CD4-positive, alpha-beta T cell treated with Interleukin-6 for 4 hours (primary cell): ENCODE measurements at regions not wholly inside any gene's neighbourhood (a gene's known extent, or its start where the extent isn't known, plus 50 kb on each side); places are given as distances from the start of the nearest gene placed in this dataset.
"Not testable (repeated sequence)": the region's sequence is repeated elsewhere in the genome, so short reads cannot be mapped to it uniquely, and the experiment has no call there.

Experiments used
- DNase-seq: peaks from one replicate; pipeline ENCODE4 v3.0.0-alpha.2; 2020; ENCODE audit warnings: mixed read lengths

DNA sequence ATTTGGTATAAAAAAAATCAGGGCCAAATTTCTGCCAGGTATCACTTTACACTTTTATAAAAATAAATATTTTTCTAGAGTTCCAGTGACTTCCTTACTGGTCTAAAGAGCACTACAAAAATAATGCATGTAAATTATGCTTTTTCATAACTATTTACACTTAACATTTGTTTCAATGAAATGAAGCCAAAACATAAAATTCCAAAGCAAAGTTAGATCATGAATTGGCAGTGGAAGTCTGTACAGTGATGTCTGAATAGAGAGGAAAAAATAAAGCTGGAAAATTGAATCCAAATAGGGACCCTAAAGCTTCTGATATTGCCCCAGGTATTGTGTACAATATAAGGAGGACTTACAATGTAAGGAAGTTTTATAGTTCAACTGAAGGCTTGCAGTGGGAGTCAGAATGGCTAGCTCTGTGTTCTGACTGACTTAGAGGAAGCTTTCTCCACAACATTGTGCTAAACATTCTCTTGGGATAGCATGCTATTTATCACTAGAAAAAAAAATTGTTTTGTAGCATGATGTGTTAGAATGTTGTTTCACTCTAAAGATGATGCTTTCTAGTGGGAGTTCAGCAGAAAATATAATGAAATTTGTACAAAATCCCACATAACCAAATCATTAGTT, 288.2 kb upstream of the UGT8 start:
- DNase-seq: no peak

DNA sequence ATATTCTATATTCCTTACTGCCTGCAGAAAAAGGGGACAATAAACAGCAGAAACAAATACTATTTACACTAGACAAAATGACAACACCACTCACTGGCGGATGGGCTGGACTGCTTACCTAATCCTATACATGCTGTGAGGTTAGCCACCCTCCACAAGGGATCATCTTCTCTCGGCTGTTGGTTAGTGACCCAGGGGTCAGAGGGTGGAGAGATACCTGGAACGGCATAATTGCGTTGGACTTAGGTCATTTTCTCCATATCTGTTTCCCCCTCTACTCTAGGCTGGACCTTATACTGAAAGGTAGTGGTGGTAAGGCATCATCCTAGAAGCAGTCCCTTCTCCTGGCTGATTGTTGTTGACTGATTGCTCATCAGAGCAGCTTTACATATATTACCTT, 286.8 kb upstream of the UGT8 start:
- DNase-seq: no peak

GRCh38 chr4:114312338-114312737, 286.3 kb upstream of the UGT8 start:
- DNase-seq: no peak

- DNase-seq: no peak
These were observed 281.8 kb upstream of the UGT8 start for GRCh38 chr4:114316789-114317188.

DNA sequence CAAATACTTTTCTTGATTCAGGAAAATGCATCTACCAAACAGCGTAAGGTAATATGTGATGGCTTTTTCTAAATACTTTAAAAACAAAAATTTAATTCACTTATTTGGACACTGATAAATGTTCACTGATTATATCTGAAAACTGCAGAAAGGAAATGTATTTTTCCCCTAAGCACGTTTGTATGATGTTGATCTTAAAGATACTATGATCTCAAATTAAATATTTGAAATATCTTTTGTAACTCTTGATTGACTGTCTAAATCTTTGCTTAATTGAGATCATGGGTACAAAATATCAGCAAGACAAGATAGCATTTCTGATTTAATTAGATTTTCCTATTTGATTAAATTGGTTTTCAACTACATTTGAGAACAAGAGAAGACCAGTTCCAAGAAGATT, 281.0 kb upstream of the UGT8 start:
- DNase-seq: no peak

DNA sequence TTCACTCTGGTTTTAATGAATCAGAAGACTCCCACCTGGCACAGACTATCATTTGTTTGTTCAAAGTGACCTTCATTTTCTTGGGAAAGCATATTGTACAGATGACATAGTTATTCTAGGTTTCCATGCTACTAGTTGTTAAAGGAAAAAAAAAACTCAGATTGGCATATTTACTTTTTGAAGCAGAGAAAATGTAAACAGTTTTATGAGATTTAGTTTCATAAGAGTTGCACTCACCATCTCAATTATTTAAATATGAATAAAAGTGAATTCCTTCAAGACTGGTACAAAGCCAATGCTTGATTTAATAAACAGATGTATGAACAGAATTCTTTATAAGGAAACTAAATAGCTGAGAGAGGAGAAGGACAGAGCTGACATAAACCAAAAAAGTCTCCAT, 280.3 kb upstream of the UGT8 start:
- no peak for DNase-seq

DNA sequence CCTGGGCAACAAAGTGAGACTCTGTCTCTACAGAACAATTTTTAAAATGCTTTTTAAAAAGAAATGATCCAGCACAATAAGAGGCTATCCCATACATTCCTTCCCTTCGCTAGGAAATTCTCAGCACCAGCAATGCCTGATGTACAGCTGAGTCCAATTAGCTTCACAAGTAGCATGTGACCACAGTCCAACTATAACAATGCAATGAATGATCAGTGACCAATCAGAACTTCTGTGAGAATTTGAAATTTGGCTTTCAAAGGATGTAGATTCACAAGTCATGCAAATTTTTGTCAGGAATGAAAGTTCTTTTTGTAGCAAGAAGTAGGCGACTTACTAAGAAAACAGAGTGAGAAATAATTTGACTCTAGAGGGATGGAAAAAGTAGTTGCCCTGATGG, 278.5 kb upstream of the UGT8 start:
- DNase-seq: no peak

GRCh38 chr4:114321366-114321765, 277.2 kb upstream of the UGT8 start:
- no peak for DNase-seq

DNA sequence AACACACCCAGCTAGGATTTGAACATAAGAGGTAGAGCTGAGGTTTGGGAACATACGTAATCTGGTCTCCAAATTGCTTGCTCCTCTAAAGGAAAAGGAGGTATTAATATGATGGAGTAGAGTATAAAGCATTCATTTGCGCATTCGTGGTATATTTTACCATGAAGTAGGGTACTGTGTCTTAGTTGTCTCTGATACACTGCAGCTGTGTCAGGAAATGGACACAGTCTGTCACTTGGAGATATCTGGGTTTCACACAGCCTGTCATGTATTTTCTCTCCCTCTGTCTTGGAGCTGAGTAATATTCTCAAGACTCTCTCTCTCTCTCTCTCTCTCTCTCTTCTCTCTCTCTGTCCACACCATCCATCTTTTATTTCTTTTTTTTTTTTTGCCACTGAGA, 274.8 kb upstream of the UGT8 start:
- DNase-seq: no peak

DNA sequence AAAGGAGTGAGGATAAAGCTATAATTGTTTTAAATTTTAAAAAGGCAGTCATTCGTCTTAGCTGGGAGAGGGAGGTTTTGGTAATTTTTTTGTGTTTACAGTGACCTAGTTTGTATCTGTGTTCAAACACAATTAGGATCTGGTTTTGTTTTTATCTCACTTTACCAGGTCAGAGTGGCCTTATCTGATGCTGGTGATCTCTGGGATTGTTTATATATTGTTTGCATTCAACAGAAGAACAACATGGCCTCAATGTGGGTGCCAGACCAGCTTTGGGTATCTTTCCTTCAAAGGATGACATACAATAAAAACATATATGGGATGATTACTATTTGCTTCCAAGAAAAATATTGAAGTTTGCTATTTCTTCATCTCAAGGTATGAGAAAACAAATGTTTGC, 272.2 kb upstream of the UGT8 start:
- DNase-seq: no peak

DNA sequence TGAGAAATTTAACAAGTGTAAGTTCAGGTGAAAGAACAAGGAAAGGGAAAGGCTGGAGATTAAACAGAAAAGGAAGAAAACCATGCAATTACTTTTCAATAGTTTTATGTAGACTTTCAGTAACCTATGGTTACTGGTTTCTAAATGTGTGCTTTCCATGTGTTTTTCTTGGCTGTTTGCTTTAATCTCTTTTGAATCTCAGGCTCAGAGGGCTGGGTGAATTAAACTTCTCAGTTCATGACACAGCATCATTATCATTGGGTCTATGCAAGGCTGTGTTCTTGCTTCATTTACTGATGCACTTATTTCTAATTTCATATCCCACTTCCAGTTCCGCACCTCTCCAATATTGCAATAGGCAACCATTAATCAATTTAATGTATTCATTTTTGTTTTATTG, 266.5 kb upstream of the UGT8 start:
- DNase-seq: no peak

- DNase-seq: not testable (repeated sequence)
These were observed 264.2 kb upstream of the UGT8 start for GRCh38 chr4:114334363-114334762.

DNA sequence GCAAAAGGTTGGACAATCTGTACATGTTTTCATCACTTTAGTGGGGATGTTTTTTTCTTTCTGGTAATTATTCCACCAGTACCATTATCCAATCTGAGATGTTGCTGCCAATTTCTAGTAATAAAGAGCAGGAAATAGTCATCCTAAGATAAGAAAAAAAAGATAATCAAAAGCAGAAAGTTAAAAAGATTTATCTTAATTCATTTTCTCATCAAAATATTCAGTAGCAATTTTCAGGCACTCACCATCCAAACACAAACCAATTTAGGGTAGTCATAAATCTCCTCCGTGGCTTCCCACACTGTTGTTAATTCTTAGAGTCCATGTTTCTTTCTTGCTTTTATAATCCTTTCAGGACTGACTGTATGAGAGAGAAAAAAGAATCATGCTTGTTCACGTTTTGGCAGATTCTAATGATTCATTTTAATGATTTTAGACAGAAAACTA, 263.7 kb upstream of the UGT8 start:
- DNase-seq: no peak

DNA sequence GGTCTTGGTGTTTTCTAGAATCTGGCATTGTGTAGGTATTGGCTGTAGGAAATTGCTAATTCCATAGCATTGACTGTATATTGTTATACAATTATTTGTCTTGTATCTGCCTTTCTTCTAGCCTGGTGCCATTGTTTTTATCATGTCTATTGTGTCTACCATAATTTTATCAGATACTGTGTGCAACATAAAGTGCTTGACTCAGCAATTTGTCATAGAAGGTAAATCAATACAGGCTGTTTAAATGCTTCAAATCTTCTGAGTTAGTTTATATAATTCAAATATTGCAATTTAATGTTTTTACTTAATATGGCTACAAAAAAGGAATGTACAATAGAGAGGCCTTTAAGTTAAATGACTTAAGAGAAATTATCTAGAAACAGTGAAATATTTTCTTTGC, 263.3 kb upstream of the UGT8 start:
- no peak for DNase-seq

- DNase-seq: no peak
These were observed 255.6 kb upstream of the UGT8 start for GRCh38 chr4:114343015-114343414.

GRCh38 chr4:114349543-114350175, 248.9 kb upstream of the UGT8 start:
- no peak for DNase-seq

DNA sequence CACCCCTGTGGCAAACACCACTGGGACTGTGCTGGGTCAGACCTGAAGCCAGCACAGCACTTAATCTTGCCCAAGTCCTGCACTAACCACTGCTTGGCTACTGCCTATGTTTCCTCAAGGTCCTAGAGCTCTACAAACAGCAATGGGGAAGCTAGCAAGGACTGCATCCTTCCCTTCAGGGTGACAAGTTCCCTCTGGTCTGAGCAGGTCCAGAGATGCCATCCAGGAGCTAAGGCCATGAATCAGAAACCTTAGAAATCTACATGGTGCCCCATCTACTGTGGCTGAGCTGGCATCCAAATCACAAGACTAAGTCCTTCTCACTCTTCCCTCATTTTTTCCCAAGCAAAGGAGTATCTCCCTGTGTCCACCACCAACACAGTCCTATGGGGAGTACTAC, 239.7 kb upstream of the UGT8 start:
- DNase-seq: no peak

- DNase-seq: no peak
These were observed 237.4 kb upstream of the UGT8 start for GRCh38 chr4:114361249-114361648.

- no peak for DNase-seq
These were observed 233.8 kb upstream of the UGT8 start for GRCh38 chr4:114364857-114365256.

GRCh38 chr4:114365591-114365990, 233.0 kb upstream of the UGT8 start:
- DNase-seq: no peak

GRCh38 chr4:114366368-114366767, 232.2 kb upstream of the UGT8 start:
- no peak for DNase-seq

DNA sequence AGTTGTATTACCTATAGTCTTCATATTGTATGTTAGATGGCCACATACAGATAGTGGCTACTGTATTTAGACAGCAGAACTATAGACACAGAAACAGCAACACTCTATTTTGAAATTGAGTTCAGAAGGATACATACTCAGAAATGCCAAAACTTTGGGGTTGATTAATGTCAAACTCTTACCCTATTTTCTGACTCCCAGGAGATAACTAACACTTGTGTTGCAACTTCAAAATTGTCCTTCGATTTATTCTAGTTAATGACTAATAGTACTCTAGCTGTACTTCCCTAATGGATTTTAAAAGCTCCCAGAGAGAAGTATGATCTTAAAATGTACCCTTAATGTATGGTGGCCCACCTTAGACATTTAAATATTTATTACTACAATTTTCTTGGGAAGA, 229.9 kb upstream of the UGT8 start:
- no peak for DNase-seq

DNA sequence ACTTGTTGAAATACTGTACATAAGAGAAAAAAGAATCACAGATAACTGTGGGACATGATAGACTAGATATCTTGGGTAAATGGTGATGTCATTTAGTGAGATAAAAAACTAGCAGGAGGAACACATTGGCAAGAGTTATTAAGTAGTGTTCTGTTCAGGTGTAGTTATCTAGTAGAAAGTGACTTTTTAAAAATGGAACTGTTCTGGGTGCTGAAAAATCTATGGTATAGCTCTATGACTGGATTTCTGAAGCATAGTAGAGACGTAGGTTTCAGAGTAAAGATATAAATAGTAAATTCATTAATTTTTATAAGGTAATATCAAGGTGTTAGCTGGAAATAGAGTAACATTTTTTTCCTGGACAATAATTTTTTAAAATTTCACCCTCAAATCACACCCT, 225.1 kb upstream of the UGT8 start:
- no peak for DNase-seq

DNA sequence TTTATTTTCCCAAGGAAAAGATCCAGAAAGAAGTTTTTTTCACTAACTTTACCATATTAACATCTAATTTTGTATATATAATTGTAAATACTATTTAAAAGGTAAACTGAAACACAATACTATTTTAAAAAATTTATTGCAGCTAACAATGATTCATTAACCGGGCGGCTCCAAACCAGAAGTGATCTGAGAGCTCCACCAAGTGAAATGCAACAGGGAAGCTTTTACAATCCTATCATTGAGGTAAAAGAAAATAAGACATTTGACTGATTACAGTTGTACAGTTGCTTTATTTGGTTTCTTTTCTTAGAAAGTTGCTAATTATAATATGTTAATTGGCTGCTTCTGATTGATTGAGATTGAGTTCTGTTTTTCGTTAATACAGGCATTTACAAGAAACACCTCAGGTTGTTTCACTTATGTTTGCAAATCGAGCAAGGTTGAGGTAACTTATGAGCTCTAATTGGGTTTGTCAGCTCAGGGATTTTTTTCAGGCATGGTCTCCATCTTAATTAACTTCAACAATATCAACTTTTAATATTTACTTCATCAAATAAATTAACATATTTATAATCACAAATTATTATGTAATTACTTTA, 220.2 kb upstream of the UGT8 start:
- DNase-seq: no peak

DNA sequence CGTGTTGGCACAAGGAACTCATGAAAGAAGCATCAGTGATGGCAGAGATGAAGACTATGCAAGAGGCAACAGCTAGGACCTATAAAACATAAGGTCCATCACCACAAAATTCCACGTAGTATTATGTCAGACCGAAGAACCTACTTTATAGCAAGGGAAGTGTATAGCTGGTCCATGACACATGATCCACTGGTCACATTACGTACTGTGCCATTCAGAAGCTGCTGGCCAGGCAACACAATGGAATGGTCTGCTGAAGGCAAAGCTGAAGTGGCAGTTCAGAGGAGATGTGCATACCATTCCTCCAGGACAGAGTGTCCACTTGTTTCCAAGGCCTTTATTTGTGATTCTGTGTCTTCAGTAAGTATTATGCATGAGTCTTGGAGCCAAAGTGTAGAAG, 215.5 kb upstream of the UGT8 start:
- DNase-seq: no peak
